GM12891 (cell line): ENCODE measurements at regions not wholly inside any gene's neighbourhood (a gene's known extent, or its start where the extent isn't known, plus 50 kb on each side); places are given as distances from the start of the nearest gene placed in this dataset.

Source experiments
- PAX5 ChIP-seq: IDR thresholded peaks from 2 replicates; pipeline ENCODE4 v1.6.1; 2011; ENCODE audit warnings: low read length, moderate library complexity, mild to moderate bottlenecking; ENCODE audit not compliant: insufficient read depth, severe bottlenecking
- POLR2A ChIP-seq: IDR thresholded peaks from 2 replicates; pipeline ENCODE4 v1.6.1; 2011; ENCODE audit warnings: low read depth, low read length, control low read depth
- POLR2AphosphoS5 ChIP-seq: IDR thresholded peaks from 2 replicates; pipeline ENCODE4 v1.6.1; 2011; ENCODE audit warnings: low read depth, low read length, control low read depth
- SPI1 ChIP-seq: IDR thresholded peaks from 2 replicates; pipeline ENCODE4 v1.6.1; 2011; ENCODE audit warnings: low read depth, low read length, control low read depth
- TAF1 ChIP-seq: IDR thresholded peaks from 2 replicates; pipeline ENCODE4 v1.6.1; 2011; ENCODE audit warnings: low read depth, low read length, control low read depth

GRCh38 chr2:239706367-239706766, 305.5 kb upstream of the HDAC4 start:
- no peak for TF ChIP-seq POLR2A
- TF ChIP-seq POLR2AphosphoS5, result no peak
- TF ChIP-seq SPI1, result no peak
- no peak for TF ChIP-seq TAF1
- TF ChIP-seq PAX5, result no peak
